ENCODE measurements at regions not wholly inside any gene's neighbourhood (a gene's known extent, or its start where the extent isn't known, plus 50 kb on each side); places are given as distances from the start of the nearest gene placed in this dataset.

DNA sequence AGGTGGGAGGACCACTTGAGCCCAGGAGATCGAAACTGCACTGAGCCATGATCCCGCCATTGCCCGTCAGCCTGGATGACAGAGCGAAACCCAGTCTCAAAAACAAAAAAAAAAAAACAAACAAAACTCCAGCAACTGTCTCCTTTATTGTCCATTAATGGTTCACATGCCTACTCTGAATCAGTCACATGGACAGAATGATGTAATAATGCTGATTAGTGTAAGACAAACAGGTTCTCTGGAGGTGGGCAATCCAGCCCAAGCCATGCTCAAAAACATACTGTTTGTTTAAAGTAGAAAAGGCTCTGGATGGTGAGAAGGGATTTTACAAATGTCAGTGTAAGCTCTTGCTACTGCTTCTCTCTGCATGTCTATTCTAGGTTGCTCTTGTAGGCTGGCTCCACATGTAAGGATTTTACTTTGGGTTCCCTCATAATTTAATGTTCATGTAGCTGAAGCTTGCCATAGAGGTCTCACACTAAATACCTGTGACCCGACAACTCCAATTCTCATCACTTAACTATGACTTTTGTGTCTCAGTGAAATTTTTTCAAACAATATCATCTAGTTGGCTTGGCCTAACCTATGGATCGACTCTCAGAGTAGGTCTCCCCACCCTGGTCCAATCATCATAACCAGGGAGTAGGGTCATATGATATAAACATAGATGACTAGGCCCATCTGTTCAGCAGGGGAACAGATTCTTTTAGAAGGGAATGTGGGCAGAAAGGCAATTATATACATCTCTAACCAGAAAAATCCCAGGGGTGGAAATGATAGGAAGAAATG, 83.9 kb upstream of the SLC39A10 start:
- no peak for TF ChIP-seq POLR2A (IDR thresholded peaks at IDR 0.05; ENCODE audit: low read depth, low read length)
- TF ChIP-seq, protein P1, sequence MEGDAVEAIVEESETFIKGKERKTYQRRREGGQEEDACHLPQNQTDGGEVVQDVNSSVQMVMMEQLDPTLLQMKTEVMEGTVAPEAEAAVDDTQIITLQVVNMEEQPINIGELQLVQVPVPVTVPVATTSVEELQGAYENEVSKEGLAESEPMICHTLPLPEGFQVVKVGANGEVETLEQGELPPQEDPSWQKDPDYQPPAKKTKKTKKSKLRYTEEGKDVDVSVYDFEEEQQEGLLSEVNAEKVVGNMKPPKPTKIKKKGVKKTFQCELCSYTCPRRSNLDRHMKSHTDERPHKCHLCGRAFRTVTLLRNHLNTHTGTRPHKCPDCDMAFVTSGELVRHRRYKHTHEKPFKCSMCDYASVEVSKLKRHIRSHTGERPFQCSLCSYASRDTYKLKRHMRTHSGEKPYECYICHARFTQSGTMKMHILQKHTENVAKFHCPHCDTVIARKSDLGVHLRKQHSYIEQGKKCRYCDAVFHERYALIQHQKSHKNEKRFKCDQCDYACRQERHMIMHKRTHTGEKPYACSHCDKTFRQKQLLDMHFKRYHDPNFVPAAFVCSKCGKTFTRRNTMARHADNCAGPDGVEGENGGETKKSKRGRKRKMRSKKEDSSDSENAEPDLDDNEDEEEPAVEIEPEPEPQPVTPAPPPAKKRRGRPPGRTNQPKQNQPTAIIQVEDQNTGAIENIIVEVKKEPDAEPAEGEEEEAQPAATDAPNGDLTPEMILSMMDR (IDR thresholded peaks at IDR 0.05; ENCODE audit: extremely low read depth in 1 of 2, insufficient read depth in 1 of 2, low read depth in 1 of 2, low read length in 2 of 2) = no peak
- TF ChIP-seq POLR2AphosphoS5 (IDR thresholded peaks at IDR 0.05; ENCODE audit: insufficient read depth, low read depth, low read length) = no peak
- TF ChIP-seq, protein P2, sequence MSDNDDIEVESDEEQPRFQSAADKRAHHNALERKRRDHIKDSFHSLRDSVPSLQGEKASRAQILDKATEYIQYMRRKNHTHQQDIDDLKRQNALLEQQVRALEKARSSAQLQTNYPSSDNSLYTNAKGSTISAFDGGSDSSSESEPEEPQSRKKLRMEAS (IDR thresholded peaks at IDR 0.05; ENCODE audit: insufficient read depth, insufficient read length) = no peak
- no peak for TF ChIP-seq GATA2 (IDR thresholded peaks at IDR 0.05; ENCODE audit: insufficient read depth, insufficient read length, low read depth, low read length)
- TF ChIP-seq EZH2 (IDR thresholded peaks at IDR 0.05; ENCODE audit: borderline replicate concordance, low read depth, low read length, severe bottlenecking) = no peak
- no peak for TF ChIP-seq MYC (IDR thresholded peaks at IDR 0.05; ENCODE audit: low read depth, low read length)
- no peak for TF ChIP-seq FOS (IDR thresholded peaks at IDR 0.05; ENCODE audit: borderline replicate concordance, insufficient read depth, low read length)
- no peak for TF ChIP-seq JUN (IDR thresholded peaks at IDR 0.05; ENCODE audit: borderline replicate concordance, insufficient read depth, insufficient read length, low read depth)

Measured in endothelial cell of umbilical vein (primary cell).